ENCODE measurements at regions not wholly inside any gene's neighbourhood (a gene's known extent, or its start where the extent isn't known, plus 50 kb on each side); places are given as distances from the start of the nearest gene placed in this dataset.
"Not testable (repeated sequence)": the region's sequence is repeated elsewhere in the genome, so short reads cannot be mapped to it uniquely, and the experiment has no call there.

DNA sequence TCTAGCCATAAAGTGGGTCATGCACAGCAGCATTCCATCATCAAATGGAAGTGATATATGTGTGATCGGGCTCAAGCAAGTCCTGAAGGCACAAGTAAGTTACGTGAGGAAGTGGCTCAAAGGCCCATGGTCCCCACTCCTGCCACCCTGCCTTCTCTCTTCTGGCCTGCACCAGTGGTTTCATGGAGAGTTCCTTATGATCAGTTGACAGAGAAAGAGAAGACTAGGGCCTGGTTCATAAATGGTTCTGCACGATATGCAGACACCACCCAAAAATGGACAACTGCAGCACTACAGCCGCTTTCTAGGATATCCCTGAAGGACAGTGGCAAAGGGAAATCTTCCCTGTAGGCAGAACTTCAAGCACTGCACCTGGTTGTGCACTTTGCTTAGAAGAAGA, 412.6 kb upstream of the SMIM21 start:
- no peak overlapping the region for H2AFZ ChIP-seq (replicated peaks)
- no peaks in the 10 kb centered on the region for H3K9me3 ChIP-seq (ENCODE audit: low read depth)
- H3K4me1 ChIP-seq, result no peaks in the 10 kb centered on the region
- peaks cover 4% of the 10 kb centered on the region for H3K9me3 Mint-ChIP-seq
- H3K36me3 Mint-ChIP-seq, result no peaks in the 10 kb centered on the region
- H3K4me1 Mint-ChIP-seq, result peaks cover 4% of the 10 kb centered on the region
- no peak overlapping the region for H3K27ac ChIP-seq
- no peak overlapping the region for H3K4me3 Mint-ChIP-seq
- no peak overlapping the region for H3K27ac Mint-ChIP-seq
- H3F3A ChIP-seq (ENCODE audit: low read depth), result no peaks in the 10 kb centered on the region
- H4K20me1 ChIP-seq (ENCODE audit: low read depth), result no peaks in the 10 kb centered on the region
- H3K27me3 ChIP-seq, result no peaks in the 10 kb centered on the region
- TF ChIP-seq, protein P1, sequence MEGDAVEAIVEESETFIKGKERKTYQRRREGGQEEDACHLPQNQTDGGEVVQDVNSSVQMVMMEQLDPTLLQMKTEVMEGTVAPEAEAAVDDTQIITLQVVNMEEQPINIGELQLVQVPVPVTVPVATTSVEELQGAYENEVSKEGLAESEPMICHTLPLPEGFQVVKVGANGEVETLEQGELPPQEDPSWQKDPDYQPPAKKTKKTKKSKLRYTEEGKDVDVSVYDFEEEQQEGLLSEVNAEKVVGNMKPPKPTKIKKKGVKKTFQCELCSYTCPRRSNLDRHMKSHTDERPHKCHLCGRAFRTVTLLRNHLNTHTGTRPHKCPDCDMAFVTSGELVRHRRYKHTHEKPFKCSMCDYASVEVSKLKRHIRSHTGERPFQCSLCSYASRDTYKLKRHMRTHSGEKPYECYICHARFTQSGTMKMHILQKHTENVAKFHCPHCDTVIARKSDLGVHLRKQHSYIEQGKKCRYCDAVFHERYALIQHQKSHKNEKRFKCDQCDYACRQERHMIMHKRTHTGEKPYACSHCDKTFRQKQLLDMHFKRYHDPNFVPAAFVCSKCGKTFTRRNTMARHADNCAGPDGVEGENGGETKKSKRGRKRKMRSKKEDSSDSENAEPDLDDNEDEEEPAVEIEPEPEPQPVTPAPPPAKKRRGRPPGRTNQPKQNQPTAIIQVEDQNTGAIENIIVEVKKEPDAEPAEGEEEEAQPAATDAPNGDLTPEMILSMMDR (IDR thresholded peaks at IDR 0.05), result no peak
- no peak for TF ChIP-seq EZH2phosphoT487 (IDR thresholded peaks at IDR 0.05)
- TF ChIP-seq EZH2 (IDR thresholded peaks at IDR 0.05), result no peak
- no peak overlapping the region for H3K4me2 ChIP-seq
- H3K9ac ChIP-seq, result no peak overlapping the region
- no peak overlapping the region for H3K4me3 ChIP-seq
- H3K27me3 Mint-ChIP-seq (ENCODE audit: insufficient read depth, low read depth), result no peaks in the 10 kb centered on the region
- no peak for DNase-seq (ENCODE audit: low spot score)
- no peaks in the 10 kb centered on the region for H3K36me3 ChIP-seq
- H3K79me2 ChIP-seq (ENCODE audit: low read depth), result no peaks in the 10 kb centered on the region

DNA sequence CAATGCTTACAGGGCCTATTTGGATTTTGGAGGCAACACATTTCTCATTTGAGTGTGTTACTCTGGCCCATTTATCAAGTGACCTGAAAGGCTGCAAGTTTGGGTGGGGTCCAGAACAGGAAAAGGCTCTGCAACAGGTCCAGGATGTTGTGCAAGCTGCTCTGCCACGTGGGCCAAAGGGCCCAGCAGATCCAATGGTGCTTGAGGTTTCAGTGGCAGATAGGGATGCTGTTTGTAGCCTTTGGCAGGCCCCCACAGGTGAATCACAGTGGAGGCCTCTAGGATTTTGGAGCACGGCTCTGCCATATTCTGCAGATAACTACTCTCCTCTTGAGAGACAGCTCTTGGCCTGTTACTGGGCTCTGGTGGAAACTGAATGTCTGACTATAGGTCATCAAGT, 412.2 kb upstream of the SMIM21 start:
- H3F3A ChIP-seq (ENCODE audit: low read depth); H3K27ac Mint-ChIP-seq; H2AFZ ChIP-seq (replicated peaks); H3K4me3 Mint-ChIP-seq; H3K4me3 ChIP-seq; H3K9me3 Mint-ChIP-seq; H3K36me3 ChIP-seq; H3K9me3 ChIP-seq (ENCODE audit: low read depth); H3K27ac ChIP-seq; DNase-seq (ENCODE audit: low spot score); H3K4me1 Mint-ChIP-seq; H3K4me1 ChIP-seq; H3K9ac ChIP-seq; H3K36me3 Mint-ChIP-seq; H3K79me2 ChIP-seq (ENCODE audit: low read depth); H3K27me3 Mint-ChIP-seq (ENCODE audit: insufficient read depth, low read depth); H3K4me2 ChIP-seq; H4K20me1 ChIP-seq (ENCODE audit: low read depth); H3K27me3 ChIP-seq: not testable (repeated sequence)

DNA sequence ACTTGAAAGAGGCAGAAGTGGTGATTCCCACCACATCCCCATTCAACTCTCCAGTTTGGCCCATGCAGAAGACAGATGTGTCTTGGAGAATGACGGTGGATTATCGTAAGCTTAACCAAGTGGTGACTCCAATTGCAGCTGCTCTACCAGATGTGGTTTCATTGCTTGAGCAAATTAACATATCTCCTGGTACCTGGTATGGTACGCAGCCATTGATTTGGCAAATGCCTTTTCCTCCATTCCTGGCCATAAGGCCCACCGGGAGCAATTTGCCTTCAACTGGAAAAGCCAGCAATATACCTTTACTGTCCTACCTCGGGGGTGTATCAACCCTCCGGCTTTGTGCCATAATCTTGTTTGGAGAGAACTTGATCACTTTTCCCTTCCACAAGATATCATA, 411.5 kb upstream of the SMIM21 start:
- H3K27ac ChIP-seq, result no peak overlapping the region
- H3K27me3 ChIP-seq, result no peaks in the 10 kb centered on the region
- no peaks in the 10 kb centered on the region for H3K4me1 ChIP-seq
- DNase-seq (ENCODE audit: low spot score), result no peak
- no peaks in the 10 kb centered on the region for H3K79me2 ChIP-seq (ENCODE audit: low read depth)
- H3K9me3 ChIP-seq (ENCODE audit: low read depth), result no peaks in the 10 kb centered on the region
- no peak overlapping the region for H3K27ac Mint-ChIP-seq
- no peaks in the 10 kb centered on the region for H3K27me3 Mint-ChIP-seq (ENCODE audit: insufficient read depth, low read depth)
- no peak overlapping the region for H3K9ac ChIP-seq
- H3K4me3 Mint-ChIP-seq, result no peak overlapping the region
- H3K36me3 ChIP-seq, result no peaks in the 10 kb centered on the region
- H3K4me3 ChIP-seq, result no peak overlapping the region
- H3K9me3 Mint-ChIP-seq, result no peaks in the 10 kb centered on the region
- no peaks in the 10 kb centered on the region for H3K36me3 Mint-ChIP-seq
- H3K4me2 ChIP-seq, result no peak overlapping the region
- TF ChIP-seq EZH2phosphoT487 (IDR thresholded peaks at IDR 0.05) (no peak), EZH2 (IDR thresholded peaks at IDR 0.05) (no peak)
- TF ChIP-seq, protein P1 (IDR thresholded peaks at IDR 0.05), result no peak
- H3K4me1 Mint-ChIP-seq, result peaks cover 5% of the 10 kb centered on the region
- no peak overlapping the region for H2AFZ ChIP-seq (replicated peaks)
- no peaks in the 10 kb centered on the region for H3F3A ChIP-seq (ENCODE audit: low read depth)
- H4K20me1 ChIP-seq (ENCODE audit: low read depth), result no peaks in the 10 kb centered on the region

DNA sequence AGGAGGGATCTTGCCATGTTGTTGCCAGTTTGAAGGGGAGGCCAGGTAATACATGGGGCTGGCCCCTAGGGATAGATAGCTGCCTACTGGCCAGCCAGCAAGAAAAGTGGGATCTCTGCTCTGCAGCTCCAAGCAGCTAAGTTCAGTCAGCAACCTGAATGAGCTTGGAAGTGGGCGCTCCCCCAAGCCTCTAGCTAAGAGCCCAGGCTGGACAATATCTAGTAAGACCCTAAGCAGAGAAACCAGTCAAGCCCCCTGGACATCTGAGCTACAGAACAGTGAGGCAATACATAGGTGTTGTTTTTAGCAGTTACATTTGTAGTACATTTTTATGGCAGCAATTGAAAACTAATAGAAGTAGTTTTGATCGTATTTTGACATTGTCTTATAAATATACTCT, 409.8 kb upstream of the SMIM21 start:
- peaks cover 5% of the 10 kb centered on the region for H3K4me1 Mint-ChIP-seq
- no peaks in the 10 kb centered on the region for H3K27me3 ChIP-seq
- no peaks in the 10 kb centered on the region for H3K9me3 ChIP-seq (ENCODE audit: low read depth)
- DNase-seq (ENCODE audit: low spot score), result no peak
- no peaks in the 10 kb centered on the region for H3K79me2 ChIP-seq (ENCODE audit: low read depth)
- no peak overlapping the region for H3K9ac ChIP-seq
- H3K4me1 ChIP-seq, result no peaks in the 10 kb centered on the region
- TF ChIP-seq EZH2 (IDR thresholded peaks at IDR 0.05) (no peak), EZH2phosphoT487 (IDR thresholded peaks at IDR 0.05) (no peak)
- TF ChIP-seq, protein P1 (IDR thresholded peaks at IDR 0.05), result no peak
- H3F3A ChIP-seq (ENCODE audit: low read depth), result no peaks in the 10 kb centered on the region
- H3K4me2 ChIP-seq, result no peak overlapping the region
- no peak overlapping the region for H3K27ac Mint-ChIP-seq
- H3K36me3 ChIP-seq, result no peaks in the 10 kb centered on the region
- no peaks in the 10 kb centered on the region for H3K36me3 Mint-ChIP-seq
- H3K9me3 Mint-ChIP-seq, result peaks cover 2% of the 10 kb centered on the region
- H3K27me3 Mint-ChIP-seq (ENCODE audit: insufficient read depth, low read depth), result peaks cover 2% of the 10 kb centered on the region
- H3K27ac ChIP-seq, result no peak overlapping the region
- no peak overlapping the region for H3K4me3 ChIP-seq
- no peaks in the 10 kb centered on the region for H4K20me1 ChIP-seq (ENCODE audit: low read depth)
- H3K4me3 Mint-ChIP-seq, result no peak overlapping the region
- no peak overlapping the region for H2AFZ ChIP-seq (replicated peaks)
